SKM-1 treated with dmso at 0.1 percent for 144 hours (cell line): ENCODE measurements at regions not wholly inside any gene's neighbourhood (a gene's known extent, or its start where the extent isn't known, plus 50 kb on each side); places are given as distances from the start of the nearest gene placed in this dataset.
A peak's percentile ranks its signal among the peaks of the same experiment; 100 is the strongest.

Experiments
- DNase-seq: peaks from one replicate; lab custom pipeline; 2025; ENCODE audit not compliant: unreplicated experiment; lab: John Stamatoyannopoulos, UW

DNA sequence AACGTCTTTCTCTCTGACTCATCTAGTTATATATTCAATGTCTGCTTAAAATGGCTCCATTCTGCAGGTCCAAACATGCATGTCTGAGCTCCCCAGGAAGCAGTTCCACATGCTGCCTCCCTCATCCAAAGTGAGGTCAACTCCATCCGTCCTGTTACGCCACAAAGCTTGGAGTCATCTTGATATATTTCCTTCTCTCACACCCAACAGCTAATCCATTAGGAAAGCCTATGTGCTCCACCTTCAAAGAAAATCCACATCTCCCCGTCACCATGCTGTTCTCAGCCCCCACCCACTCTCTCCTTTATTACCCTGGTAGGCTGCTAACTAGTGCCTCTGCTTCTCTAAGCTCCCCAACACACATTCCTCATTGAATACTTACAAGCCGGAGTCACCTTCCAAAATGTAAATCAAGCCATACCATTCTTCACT, 130.2 kb upstream of the SYNDIG1 start:
- DNase-seq, result no peak

DNA sequence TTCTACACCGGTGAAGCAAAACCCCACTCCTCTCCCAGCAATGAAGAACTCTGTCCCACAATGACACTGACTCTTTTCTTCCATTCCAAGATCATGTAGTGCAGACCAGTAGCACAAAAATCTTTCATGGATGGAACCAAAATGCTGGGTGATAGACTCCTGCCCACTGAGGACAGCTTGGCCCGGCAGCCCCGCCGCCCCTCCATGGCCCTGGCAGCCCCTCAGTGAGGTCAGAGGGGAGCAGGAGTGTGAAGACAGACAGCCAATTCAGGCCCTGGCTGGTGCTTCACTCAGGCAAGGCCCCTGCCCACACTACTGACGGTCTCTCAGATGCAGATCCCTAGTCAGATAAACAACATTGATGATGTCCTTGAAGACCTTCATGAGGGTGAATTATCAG, 131.9 kb upstream of the SYNDIG1 start:
- DNase-seq, result no peak

GRCh38 chr20:24337069-24337468, 132.4 kb upstream of the SYNDIG1 start:
- DNase-seq, result peak; percentile 10

GRCh38 chr20:24334830-24335229, 134.6 kb upstream of the SYNDIG1 start:
- no peak for DNase-seq

GRCh38 chr20:24332956-24333355, 136.5 kb upstream of the SYNDIG1 start:
- no peak for DNase-seq

- no peak for DNase-seq
Measured at GRCh38 chr20:24331939-24332338, 137.5 kb upstream of the SYNDIG1 start.

GRCh38 chr20:24328901-24329300, 140.5 kb upstream of the SYNDIG1 start:
- no peak for DNase-seq

- no peak for DNase-seq
Measured at GRCh38 chr20:24321973-24322372, 147.5 kb upstream of the SYNDIG1 start.

- no peak for DNase-seq
Measured at GRCh38 chr20:24318569-24319352, 150.7 kb upstream of the SYNDIG1 start.

DNA sequence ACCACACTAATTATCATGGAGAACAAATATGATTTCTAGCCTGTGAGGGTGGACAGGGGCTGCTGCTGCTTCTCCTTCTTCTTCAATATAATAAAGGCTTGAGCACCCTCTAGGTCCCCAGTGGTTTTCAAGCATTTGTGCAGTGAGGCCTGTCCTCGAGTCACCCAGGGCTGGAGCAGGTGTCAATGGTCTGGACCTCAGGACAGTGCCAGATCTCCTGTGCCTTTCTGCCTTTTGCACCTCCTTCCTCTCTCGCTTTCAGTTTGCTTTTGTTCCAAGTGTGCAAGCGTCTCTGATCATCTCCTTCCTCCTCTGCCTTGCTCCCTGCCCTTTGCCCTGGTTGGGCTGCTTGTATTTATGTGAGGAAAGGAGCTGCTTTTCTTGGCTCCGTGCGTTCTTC, 152.2 kb upstream of the SYNDIG1 start:
- DNase-seq, result no peak

DNA sequence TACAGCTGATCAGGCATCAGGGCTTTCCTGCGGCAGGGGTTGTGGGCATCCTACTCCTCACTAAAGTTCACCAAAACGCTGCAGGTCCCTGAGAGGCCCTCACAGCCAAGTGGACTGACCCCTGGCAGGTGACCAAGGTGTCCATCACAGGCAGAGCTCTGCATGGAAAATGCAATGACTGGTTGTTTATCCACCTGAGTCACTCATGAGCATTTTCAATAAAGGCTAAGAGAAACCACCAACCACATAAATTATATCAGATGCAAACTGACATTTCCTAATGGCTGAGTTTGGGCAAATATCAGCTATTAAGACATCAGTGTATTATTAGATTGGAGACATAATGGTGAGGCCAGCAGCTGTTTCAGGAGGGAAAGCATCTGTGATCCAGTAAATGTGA, 152.7 kb upstream of the SYNDIG1 start:
- no peak for DNase-seq

DNA sequence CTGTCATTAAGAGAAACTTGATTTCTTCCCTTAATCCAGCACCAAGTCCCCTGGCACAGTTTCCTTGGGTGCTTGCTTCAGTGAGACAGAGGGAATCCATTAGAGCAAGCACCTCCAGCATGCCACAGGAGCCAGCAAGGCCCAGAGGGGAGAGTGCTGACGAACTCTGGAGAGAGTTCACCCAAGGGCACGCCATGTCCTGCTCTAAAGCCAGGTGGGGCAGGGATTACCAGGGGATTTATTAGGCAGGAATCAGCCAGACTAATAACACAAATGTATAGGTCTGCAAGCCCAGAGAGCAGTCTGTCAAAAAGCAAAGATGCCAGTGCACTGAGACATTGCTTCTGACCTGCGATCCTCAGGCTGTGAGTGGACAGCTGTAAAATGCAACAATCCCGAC, 155.4 kb upstream of the SYNDIG1 start:
- no peak for DNase-seq

DNA sequence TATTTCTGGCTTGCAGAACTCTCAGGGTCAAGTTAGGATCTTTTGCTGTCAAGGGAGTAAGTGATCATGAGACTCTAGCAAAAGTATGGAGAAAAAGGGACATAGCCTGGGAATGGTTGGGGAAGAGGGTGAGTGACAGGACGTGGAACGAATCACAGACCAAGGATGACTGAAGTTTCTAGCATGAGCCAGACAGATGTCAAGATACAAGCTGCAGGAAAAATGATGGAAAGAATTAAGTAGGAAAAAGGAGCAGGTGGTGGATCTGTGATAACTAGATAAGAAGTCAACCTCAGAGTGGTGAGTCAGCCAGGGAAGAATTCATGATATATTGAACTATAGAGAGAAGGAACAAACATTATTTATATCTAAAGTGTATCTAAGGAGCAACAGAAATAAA, 159.8 kb upstream of the SYNDIG1 start:
- DNase-seq, result no peak

DNA sequence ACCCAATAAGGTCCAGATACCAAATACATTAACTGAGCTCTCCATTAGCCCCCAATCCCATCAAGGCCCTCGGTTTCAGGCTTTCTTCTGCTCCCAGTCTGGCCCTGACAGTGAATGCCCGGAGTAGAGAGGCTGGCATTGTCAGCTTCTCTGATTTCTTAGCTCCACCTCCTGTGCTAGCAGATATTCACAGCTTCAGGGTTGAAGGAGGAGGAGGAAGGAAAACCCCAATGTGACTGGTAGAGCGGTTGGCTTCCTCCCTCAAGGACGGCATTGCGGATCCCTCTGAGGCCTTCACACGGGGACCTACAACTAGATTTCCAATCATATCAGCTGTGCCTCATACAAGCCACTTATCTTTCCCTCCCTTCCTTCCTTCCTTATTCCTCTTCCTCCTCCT, 164.1 kb upstream of the SYNDIG1 start:
- DNase-seq, result no peak

DNA sequence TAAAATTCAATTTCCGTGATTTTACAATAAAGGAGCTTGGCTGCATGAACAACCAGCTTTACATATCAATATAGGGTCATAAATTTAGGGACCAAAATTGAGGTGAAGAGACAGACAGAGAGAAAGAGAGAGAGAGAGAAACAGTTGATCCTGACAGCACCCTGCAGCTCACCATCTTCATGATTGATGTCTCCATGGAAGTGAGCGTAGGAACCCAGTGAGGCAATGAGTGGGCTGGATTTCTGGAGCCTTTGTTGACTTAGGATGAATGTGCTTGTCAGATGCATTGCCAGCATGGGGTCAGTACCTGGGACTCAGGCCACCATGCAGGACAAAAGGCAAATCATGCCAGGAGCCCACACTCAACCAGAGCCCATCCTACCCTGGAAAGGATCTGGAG, 165.1 kb upstream of the SYNDIG1 start:
- DNase-seq, result no peak

DNA sequence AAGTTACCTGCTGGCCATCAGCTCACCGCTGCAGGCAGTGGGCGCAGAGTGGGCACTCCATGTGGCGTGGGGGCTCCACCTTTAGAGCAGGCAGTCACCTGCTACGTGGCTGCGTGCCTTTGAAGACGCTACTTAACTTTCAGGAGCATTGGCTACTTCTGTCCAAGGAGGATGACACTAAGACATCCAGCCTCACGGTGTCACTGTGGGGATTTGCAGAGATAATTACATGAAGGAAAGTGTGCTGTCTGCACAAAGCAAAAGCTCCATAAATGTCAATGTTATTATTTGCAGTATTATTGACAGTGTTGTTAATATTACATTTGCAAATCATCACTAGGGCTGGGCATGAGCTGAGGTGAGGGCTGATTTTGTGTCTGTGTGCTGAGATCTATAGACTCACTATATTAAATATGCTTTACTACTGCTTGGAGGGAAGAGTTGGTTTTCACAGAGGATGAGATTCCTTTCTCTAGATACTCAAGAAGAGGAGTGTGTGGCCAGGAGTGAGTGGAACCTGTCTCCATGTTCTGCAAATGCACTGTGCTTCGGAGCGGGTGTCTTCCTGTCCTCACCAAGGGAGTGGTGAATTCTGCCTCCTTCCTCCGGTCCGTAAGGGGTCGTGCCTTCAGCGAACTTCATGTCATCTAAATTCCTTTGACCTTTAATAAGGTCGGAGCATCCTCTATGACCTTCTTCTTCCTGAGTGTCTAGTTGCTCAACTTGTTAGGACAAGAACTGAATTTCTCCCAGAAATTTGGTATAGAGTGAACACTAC, 165.8 kb upstream of the SYNDIG1 start:
- DNase-seq, result no peak

DNA sequence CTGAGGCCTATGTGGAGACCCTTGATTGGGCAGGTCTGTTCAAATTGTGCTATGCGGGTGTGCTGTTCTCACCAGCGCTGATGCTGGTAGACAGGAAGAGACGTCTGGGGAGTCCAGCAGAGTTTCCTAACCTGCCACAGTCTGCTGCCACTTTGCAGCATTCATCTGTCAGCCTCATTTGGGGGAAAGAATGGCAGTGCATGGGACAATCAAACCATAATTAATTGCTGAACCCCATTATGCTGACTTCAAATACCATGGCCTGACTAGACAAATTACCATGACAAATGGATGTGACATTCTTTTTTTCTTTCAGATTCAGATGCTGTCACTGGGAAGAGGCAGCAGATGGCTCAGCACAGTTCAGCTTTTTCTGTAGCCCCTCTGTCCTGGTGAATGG, 171.4 kb upstream of the SYNDIG1 start:
- no peak for DNase-seq

GRCh38 chr20:24296477-24297261, 172.8 kb upstream of the SYNDIG1 start:
- DNase-seq, result no peak

GRCh38 chr20:24291014-24291413, 178.4 kb upstream of the SYNDIG1 start:
- DNase-seq, result no peak

GRCh38 chr20:24289737-24290481, 179.5 kb upstream of the SYNDIG1 start:
- peak; percentile 72 for DNase-seq

DNA sequence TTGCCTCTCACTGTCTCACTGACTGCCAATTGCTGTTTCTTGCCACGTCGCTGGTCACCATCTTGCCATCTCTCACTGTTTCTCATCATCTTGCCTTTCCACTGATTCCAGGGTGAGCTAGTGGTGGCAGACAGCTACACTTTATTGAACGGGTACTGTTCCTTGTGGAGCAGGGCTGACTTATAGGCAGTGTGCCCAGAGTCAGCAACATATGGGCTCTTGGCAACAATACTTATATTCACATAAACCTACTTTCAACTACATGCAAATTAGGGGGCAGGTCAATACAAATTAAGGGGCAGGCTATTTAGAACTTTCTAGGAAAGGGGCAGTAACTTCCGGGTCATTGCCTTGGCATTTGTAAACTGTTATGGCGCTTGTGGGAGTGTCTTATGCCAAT, 186.2 kb upstream of the SYNDIG1 start:
- DNase-seq, result no peak
